ENCODE measurements at regions not wholly inside any gene's neighbourhood (a gene's known extent, or its start where the extent isn't known, plus 50 kb on each side); places are given as distances from the start of the nearest gene placed in this dataset.

GRCh38 chr10:108801775-108802517, 1121.4 kb downstream of the XPNPEP1 start:
- TF ChIP-seq, protein P1, sequence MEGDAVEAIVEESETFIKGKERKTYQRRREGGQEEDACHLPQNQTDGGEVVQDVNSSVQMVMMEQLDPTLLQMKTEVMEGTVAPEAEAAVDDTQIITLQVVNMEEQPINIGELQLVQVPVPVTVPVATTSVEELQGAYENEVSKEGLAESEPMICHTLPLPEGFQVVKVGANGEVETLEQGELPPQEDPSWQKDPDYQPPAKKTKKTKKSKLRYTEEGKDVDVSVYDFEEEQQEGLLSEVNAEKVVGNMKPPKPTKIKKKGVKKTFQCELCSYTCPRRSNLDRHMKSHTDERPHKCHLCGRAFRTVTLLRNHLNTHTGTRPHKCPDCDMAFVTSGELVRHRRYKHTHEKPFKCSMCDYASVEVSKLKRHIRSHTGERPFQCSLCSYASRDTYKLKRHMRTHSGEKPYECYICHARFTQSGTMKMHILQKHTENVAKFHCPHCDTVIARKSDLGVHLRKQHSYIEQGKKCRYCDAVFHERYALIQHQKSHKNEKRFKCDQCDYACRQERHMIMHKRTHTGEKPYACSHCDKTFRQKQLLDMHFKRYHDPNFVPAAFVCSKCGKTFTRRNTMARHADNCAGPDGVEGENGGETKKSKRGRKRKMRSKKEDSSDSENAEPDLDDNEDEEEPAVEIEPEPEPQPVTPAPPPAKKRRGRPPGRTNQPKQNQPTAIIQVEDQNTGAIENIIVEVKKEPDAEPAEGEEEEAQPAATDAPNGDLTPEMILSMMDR (conservative IDR thresholded peaks at IDR 0.05) = no peak
- H3K27ac ChIP-seq = no peak overlapping the region

DNA sequence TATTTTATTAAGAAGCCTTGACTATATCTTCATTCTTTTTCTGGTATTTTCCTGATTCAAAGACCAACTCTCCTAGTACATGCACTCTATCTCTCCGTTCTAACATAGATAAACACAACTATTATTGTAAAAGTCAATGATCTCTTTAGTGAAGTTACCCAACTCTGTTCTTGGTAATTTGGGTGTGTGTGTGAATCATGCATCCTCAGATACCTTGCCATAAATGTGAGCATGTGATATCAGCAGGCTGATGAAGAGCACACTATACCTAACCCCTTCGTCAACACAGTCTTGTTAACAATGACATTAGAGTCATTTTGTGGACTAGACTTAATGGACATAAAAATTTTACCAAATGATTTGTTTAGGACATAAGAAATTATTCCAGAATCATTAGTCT, 1122.1 kb downstream of the XPNPEP1 start:
- H3K27ac ChIP-seq = no peak overlapping the region
- TF ChIP-seq, protein P1 (conservative IDR thresholded peaks at IDR 0.05) = no peak

DNA sequence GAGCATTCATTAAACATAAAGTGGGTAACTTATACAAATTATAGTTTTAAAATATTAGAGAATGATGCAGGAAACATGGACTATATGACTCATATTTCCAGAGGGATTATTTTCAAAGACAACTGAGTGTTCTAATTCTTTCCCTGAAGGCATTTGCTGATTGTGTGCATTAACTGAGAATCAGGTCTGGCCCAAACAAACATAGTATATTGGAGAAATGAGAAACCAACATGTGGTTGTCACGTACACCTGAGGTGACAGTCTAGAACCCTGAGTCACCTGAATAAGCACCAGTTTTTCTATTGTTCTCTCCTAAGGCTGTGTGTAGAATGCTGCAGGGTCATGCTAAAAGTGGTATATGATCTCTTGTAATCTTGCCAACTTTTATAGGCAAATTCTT, 1125.7 kb downstream of the XPNPEP1 start:
- H3K27ac ChIP-seq = no peak overlapping the region
- TF ChIP-seq, protein P1 (conservative IDR thresholded peaks at IDR 0.05) = no peak

- TF ChIP-seq, protein P1 (conservative IDR thresholded peaks at IDR 0.05) = no peak
- H3K27ac ChIP-seq = no peak overlapping the region
Measured at GRCh38 chr10:108791794-108792474, 1131.4 kb downstream of the XPNPEP1 start.

DNA sequence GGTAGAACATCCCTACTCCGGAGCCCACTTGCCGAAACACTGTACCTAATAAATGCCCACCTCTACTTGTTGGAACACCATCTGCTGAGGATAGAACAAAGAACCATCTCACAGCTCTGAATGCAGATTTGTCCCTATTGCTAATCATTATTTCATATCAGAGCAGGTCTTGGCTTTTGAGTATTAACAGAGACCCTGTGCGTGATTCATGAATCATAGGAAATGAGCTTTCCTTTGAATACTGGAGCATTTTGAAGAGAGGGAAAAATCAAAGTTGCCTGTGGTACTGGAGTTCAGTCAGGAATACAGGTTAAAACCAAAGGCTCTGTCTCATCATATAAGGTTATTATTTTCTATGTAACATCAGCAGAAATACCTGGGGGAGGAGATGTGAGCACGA, 1132.3 kb downstream of the XPNPEP1 start:
- TF ChIP-seq, protein P1 (conservative IDR thresholded peaks at IDR 0.05) = no peak
- H3K27ac ChIP-seq = no peak overlapping the region

DNA sequence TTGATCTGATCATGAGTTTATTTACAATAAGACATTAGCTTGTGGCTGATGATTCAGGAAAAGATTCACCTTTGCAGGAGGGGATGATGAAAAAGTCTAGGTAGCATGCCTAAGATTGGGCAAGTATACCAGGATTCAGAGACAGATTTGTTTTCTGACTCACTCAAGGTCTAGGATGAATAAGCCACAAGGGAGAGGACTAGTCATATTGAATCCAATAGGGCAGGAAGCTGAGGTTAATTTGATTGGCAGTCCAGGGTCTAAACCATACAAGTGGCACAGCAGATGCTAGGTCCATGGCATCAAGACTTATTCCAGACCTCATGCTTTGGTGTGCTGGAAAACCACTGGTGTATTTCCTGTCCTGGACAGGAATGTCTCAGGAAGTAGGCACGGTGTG, 1133.4 kb downstream of the XPNPEP1 start:
- no peak overlapping the region for H3K27ac ChIP-seq
- TF ChIP-seq, protein P1 (conservative IDR thresholded peaks at IDR 0.05) = no peak

DNA sequence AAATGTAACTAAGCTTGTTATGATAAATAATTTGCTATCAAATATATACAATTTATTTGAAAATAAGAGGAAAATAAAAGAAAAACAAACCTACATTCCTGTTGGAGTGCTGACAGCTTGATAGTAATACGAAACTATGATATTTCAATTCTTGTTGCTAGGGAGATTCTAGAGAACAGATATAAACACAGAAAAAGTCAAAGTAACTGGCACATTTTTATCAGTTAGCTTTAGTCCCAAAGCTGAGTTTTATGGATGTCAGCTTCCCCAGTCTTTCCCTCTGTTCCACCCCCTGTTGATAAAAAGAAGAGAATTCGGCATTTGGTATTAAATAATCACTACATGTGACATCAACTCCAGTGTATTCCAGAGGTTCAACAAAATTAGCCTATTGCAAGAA, 1134.0 kb downstream of the XPNPEP1 start:
- TF ChIP-seq, protein P1 (conservative IDR thresholded peaks at IDR 0.05) = no peak

More for the DNA sequence above, 1134.0 kb downstream of the XPNPEP1 start:
- H3K27ac ChIP-seq = no peak overlapping the region

Data from VCaP (cell line).